HL-60 (cell line): ENCODE measurements at regions not wholly inside any gene's neighbourhood (a gene's known extent, or its start where the extent isn't known, plus 50 kb on each side); places are given as distances from the start of the nearest gene placed in this dataset.

Source experiments
- CTCF ChIP-seq: IDR thresholded peaks from one replicate; pipeline ENCODE4 v1.5.1; 2011; ENCODE audit warnings: low read length, control low read depth, inconsistent platforms; ENCODE audit not compliant: insufficient read depth
- GABPA ChIP-seq: IDR thresholded peaks from 2 replicates; pipeline ENCODE4 v1.6.1; 2012; ENCODE audit warnings: low read depth
- POLR2AphosphoS5 ChIP-seq: IDR thresholded peaks from 2 replicates; pipeline ENCODE4 v1.6.1; 2012; ENCODE audit warnings: low read depth
- TF ChIP-seq, protein P1 (sequence below): IDR thresholded peaks from 2 replicates; pipeline ENCODE4 v1.6.1; 2012; ENCODE audit warnings: low read depth; ENCODE audit not compliant: insufficient replicate concordance

DNA sequence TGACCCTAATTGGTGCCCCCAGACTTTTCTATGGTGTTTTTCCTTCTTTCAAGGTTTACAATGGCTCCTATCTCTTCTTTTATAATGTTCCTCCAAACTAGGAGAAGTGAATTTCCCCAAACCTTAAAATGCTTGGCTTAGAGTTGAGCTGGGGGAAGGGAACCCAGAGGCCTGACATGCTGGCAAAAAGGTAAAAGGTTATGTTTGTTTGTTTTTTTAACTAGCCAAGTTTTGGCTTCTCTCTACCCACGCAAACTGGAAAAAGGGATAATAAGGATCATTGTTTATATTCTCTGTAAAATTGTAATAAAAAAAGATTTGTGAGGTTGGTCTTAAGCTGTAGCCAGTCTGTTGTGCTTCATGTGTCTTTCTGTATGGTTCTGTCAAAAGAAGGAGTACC, 477.0 kb downstream of the IPMK start:
- TF ChIP-seq POLR2AphosphoS5 (no peak), CTCF (no peak), GABPA (no peak)
- TF ChIP-seq, protein P1, sequence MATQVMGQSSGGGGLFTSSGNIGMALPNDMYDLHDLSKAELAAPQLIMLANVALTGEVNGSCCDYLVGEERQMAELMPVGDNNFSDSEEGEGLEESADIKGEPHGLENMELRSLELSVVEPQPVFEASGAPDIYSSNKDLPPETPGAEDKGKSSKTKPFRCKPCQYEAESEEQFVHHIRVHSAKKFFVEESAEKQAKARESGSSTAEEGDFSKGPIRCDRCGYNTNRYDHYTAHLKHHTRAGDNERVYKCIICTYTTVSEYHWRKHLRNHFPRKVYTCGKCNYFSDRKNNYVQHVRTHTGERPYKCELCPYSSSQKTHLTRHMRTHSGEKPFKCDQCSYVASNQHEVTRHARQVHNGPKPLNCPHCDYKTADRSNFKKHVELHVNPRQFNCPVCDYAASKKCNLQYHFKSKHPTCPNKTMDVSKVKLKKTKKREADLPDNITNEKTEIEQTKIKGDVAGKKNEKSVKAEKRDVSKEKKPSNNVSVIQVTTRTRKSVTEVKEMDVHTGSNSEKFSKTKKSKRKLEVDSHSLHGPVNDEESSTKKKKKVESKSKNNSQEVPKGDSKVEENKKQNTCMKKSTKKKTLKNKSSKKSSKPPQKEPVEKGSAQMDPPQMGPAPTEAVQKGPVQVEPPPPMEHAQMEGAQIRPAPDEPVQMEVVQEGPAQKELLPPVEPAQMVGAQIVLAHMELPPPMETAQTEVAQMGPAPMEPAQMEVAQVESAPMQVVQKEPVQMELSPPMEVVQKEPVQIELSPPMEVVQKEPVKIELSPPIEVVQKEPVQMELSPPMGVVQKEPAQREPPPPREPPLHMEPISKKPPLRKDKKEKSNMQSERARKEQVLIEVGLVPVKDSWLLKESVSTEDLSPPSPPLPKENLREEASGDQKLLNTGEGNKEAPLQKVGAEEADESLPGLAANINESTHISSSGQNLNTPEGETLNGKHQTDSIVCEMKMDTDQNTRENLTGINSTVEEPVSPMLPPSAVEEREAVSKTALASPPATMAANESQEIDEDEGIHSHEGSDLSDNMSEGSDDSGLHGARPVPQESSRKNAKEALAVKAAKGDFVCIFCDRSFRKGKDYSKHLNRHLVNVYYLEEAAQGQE: no peak
